Activated naive CD8-positive, alpha-beta T cell (primary cell): ENCODE measurements at regions not wholly inside any gene's neighbourhood (a gene's known extent, or its start where the extent isn't known, plus 50 kb on each side); places are given as distances from the start of the nearest gene placed in this dataset.

Experiments used
- H3K27ac Mint-ChIP-seq: one replicate; pipeline ENCODE4 v1.8.0; 2021; ENCODE audit warnings: mixed read lengths
- H3K27me3 Mint-ChIP-seq: one replicate; pipeline ENCODE4 v1.8.0; 2021; ENCODE audit warnings: mixed read lengths
- H3K36me3 Mint-ChIP-seq: one replicate; pipeline ENCODE4 v1.8.0; 2021; ENCODE audit warnings: mixed read lengths
- H3K4me1 Mint-ChIP-seq: one replicate; pipeline ENCODE4 v1.8.0; 2021; ENCODE audit warnings: low read depth, mixed read lengths
- H3K4me3 Mint-ChIP-seq: one replicate; pipeline ENCODE4 v1.8.0; 2021; ENCODE audit warnings: mild to moderate bottlenecking, mixed read lengths
- H3K9me3 Mint-ChIP-seq: one replicate; pipeline ENCODE4 v1.8.0; 2021; ENCODE audit warnings: low read depth, mixed read lengths

- no peaks in the 10 kb centered on the region for H3K9me3 Mint-ChIP-seq
- no peaks in the 10 kb centered on the region for H3K36me3 Mint-ChIP-seq
- H3K27me3 Mint-ChIP-seq: peaks cover 15% of the 10 kb centered on the region
- H3K4me1 Mint-ChIP-seq: peaks cover 6% of the 10 kb centered on the region
- H3K27ac Mint-ChIP-seq: no peak overlapping the region
- no peak overlapping the region for H3K4me3 Mint-ChIP-seq
Measured at GRCh38 chr2:191760655-191761262, 82.8 kb downstream of the NABP1 start.

DNA sequence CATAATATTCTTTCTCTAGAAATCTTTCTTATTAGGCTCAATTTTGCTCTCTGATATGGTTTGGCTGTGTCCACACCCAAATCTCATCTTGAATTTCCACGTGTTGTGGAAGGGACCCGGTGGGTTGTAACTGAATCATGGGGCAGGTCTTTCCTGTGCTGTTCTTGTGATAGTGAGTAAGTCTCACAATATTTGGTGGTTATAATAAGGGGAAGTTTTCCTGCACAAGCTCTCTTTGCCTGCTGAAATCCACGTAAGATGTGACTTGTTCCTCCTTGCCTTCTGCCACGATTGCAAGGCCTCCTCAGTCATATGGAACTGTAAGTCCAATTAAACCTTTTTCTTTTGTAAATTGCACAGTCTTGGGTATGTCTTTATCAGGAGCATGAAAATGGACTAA, 73.8 kb downstream of the CAVIN2 start:
- H3K27me3 Mint-ChIP-seq: no peaks in the 10 kb centered on the region
- peaks cover 15% of the 10 kb centered on the region for H3K9me3 Mint-ChIP-seq
- peaks cover 10% of the 10 kb centered on the region for H3K36me3 Mint-ChIP-seq
- H3K27ac Mint-ChIP-seq: no peak overlapping the region
- no peak overlapping the region for H3K4me3 Mint-ChIP-seq
- no peaks in the 10 kb centered on the region for H3K4me1 Mint-ChIP-seq

DNA sequence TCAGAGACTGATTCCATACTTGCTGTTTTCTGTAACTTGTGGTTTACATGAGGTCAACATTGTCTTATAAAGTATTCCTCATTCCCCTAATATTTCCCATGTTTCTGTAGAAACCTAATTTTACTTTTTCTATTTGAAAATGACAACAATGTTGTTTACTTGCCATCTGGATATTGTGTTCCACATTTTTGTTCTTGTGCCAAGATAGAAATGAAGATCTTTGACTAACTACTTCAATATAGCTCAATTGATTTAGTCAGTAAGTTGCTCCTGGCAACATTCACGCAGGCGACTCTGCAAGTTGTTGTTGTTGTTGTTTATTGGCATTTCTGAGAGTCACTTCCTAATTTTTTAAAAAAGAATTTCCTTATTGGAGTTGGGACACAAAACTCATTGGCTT, 69.5 kb downstream of the CAVIN2 start:
- H3K9me3 Mint-ChIP-seq: peaks cover 7% of the 10 kb centered on the region

DNA sequence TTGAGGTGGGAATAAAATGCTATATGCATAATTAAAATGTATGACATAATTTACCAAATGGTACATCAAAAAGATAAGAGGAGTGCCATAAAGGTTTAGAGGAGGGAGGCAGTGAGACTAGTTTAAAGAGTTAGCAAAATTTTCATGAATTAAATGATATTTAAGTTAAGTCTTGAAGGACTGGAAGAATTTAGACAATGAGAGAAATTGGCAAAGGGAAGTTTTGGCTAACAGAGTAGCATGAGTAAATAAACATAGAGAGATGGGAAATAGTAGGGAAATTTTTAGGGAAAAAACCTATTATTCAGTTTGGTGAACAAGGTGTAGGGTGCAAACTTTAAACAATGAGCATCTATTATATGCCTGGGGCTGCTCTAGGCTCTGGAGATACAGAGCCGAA, 68.8 kb downstream of the CAVIN2 start:
- H3K9me3 Mint-ChIP-seq: peaks cover 6% of the 10 kb centered on the region
- no peaks in the 10 kb centered on the region for H3K4me1 Mint-ChIP-seq

More for the DNA sequence above, 69.5 kb downstream of the CAVIN2 start:
- Mint-ChIP-seq H3K27me3 (no peaks in the 10 kb centered on the region), H3K36me3 (peaks cover 10% of the 10 kb centered on the region), H3K4me1 (no peaks in the 10 kb centered on the region), H3K27ac (no peak overlapping the region), H3K4me3 (no peak overlapping the region)

DNA sequence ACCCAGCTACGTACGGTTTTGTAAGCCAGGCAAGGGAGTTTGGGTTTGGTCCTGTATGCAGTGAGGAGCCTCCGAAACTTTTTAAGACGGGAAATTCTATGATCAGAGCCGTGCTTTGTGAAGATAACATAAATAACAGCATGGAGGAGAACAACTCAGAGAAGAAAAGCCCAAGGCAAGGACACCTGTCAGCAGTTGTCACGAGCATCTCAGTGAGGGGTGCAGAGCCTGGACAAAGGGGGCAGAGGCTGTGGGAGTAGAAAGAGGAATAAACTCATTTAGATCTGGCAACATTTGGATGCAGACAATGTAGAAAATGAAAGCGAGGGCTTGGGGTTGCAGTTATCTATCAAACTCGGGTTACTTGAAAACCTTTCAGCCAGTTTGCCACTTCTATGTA, 64.5 kb downstream of the CAVIN2 start:
- Mint-ChIP-seq H3K4me3 (no peak overlapping the region), H3K4me1 (peaks cover 6% of the 10 kb centered on the region), H3K9me3 (no peaks in the 10 kb centered on the region), H3K27ac (no peak overlapping the region), H3K27me3 (peaks cover 3% of the 10 kb centered on the region), H3K36me3 (no peaks in the 10 kb centered on the region)

More for the DNA sequence above, 68.8 kb downstream of the CAVIN2 start:
- Mint-ChIP-seq H3K36me3 (peaks cover 9% of the 10 kb centered on the region), H3K27ac (no peak overlapping the region), H3K27me3 (no peaks in the 10 kb centered on the region), H3K4me3 (no peak overlapping the region)

GRCh38 chr2:191783416-191783815, 63.5 kb downstream of the CAVIN2 start:
- Mint-ChIP-seq H3K9me3 (no peaks in the 10 kb centered on the region), H3K36me3 (no peaks in the 10 kb centered on the region), H3K4me3 (no peak overlapping the region), H3K27ac (no peak overlapping the region), H3K27me3 (peaks cover 3% of the 10 kb centered on the region), H3K4me1 (peaks cover 6% of the 10 kb centered on the region)
